Tongue (tissue), 1 donor: ENCODE measurements at regions not wholly inside any gene's neighbourhood (a gene's known extent, or its start where the extent isn't known, plus 50 kb on each side); places are given as distances from the start of the nearest gene placed in this dataset.
A peak's percentile ranks its signal among the peaks of the same experiment; 100 is the strongest.
"Not testable (repeated sequence)": the region's sequence is repeated elsewhere in the genome, so short reads cannot be mapped to it uniquely, and the experiment has no call there.

Experiments used
- DNase-seq: peaks from one replicate; pipeline ENCODE4 v3.0.0-alpha.2; 2015

GRCh38 chr17:71166311-71166710 is 954.5 kb upstream of the SOX9 start:
- no peak for DNase-seq

GRCh38 chr17:71168053-71168741 is 952.6 kb upstream of the SOX9 start:
- DNase-seq: peak; percentile 10

GRCh38 chr17:71170070-71170469 is 950.8 kb upstream of the SOX9 start:
- no peak for DNase-seq

- DNase-seq: no peak
Measured at GRCh38 chr17:71171270-71171669, 949.5 kb upstream of the SOX9 start.

- no peak for DNase-seq
Measured at GRCh38 chr17:71173991-71174390, 946.8 kb upstream of the SOX9 start.

GRCh38 chr17:71176331-71176730 is 944.5 kb upstream of the SOX9 start:
- DNase-seq: peak; percentile 19

GRCh38 chr17:71176928-71177443 is 943.8 kb upstream of the SOX9 start:
- DNase-seq: no peak

GRCh38 chr17:71180801-71181385 is 939.9 kb upstream of the SOX9 start:
- peak; percentile 70 for DNase-seq

- DNase-seq: no peak
Measured at GRCh38 chr17:71183066-71183660, 937.7 kb upstream of the SOX9 start.

- no peak for DNase-seq
Measured at GRCh38 chr17:71184716-71185115, 936.1 kb upstream of the SOX9 start.

GRCh38 chr17:71187145-71187878 is 933.5 kb upstream of the SOX9 start:
- no peak for DNase-seq

GRCh38 chr17:71188811-71189492 is 931.9 kb upstream of the SOX9 start:
- DNase-seq: no peak

- DNase-seq: no peak
Measured at GRCh38 chr17:71189493-71189831, 931.4 kb upstream of the SOX9 start.

GRCh38 chr17:71192039-71192555 is 928.7 kb upstream of the SOX9 start:
- DNase-seq: no peak

- DNase-seq: no peak
Measured at GRCh38 chr17:71192848-71193247, 928.0 kb upstream of the SOX9 start.

GRCh38 chr17:71200597-71200996 is 920.2 kb upstream of the SOX9 start:
- DNase-seq: no peak

- no peak for DNase-seq
Measured at GRCh38 chr17:71201639-71202038, 919.2 kb upstream of the SOX9 start.

- no peak for DNase-seq
Measured at GRCh38 chr17:71202449-71202848, 918.4 kb upstream of the SOX9 start.

- no peak for DNase-seq
Measured at GRCh38 chr17:71203953-71204352, 916.9 kb upstream of the SOX9 start.

GRCh38 chr17:71205951-71206350 is 914.9 kb upstream of the SOX9 start:
- not testable (repeated sequence) for DNase-seq

- DNase-seq: no peak
Measured at GRCh38 chr17:71208111-71208704, 912.6 kb upstream of the SOX9 start.

- DNase-seq: no peak
Measured at GRCh38 chr17:71213936-71214335, 906.9 kb upstream of the SOX9 start.
